SU-DHL-6 (cell line): ENCODE measurements at regions not wholly inside any gene's neighbourhood (a gene's known extent, or its start where the extent isn't known, plus 50 kb on each side); places are given as distances from the start of the nearest gene placed in this dataset.

Experiments used
- H2AFZ ChIP-seq: fragments of 200-600 bp; sonication (generic); 2 replicates; pipeline ENCODE4 v1.6.1; 2014; ENCODE audit warnings: low read depth, mild to moderate bottlenecking, moderate library complexity, mixed read lengths, antibody characterized with exemption, low read length; ENCODE audit not compliant: severe bottlenecking
- H3F3A ChIP-seq: fragments of 200-600 bp; shearing (Covaris generic); 2 replicates; pipeline ENCODE4 v1.6.0; 2016; ENCODE audit warnings: antibody characterized with exemption, mild to moderate bottlenecking; ENCODE audit not compliant: insufficient read depth
- H3K27ac ChIP-seq: fragments of 200-600 bp; sonication (generic); 2 replicates; pipeline ENCODE4 v1.5.1; 2016; ENCODE audit warnings: low read depth, mild to moderate bottlenecking, low read length, moderate library complexity, mixed read lengths
- H3K27me3 ChIP-seq: fragments of 200-600 bp; sonication (generic), shearing (Covaris generic); 2 replicates; pipeline ENCODE4 v1.6.0; 2014; ENCODE audit warnings: mild to moderate bottlenecking, low read length
- H3K36me3 ChIP-seq: fragments of 200-600 bp; sonication (generic); 2 replicates; pipeline ENCODE4 v1.6.1; 2014; ENCODE audit warnings: mild to moderate bottlenecking, low read length, mixed read lengths
- H3K4me2 ChIP-seq: fragments of 300-600, 200-600 bp; shearing (Covaris generic), sonication (generic); 2 replicates; pipeline ENCODE4 v1.6.0; 2014; ENCODE audit warnings: low read length, low read depth, mild to moderate bottlenecking; ENCODE audit not compliant: poor library complexity, severe bottlenecking
- H3K4me3 ChIP-seq: fragments of 200-600 bp; sonication (generic); 2 replicates; pipeline ENCODE4 v1.5.1; 2014; ENCODE audit warnings: antibody characterized with exemption, low read length, mild to moderate bottlenecking, mixed read lengths; ENCODE audit not compliant: insufficient read depth, poor library complexity, severe bottlenecking
- H3K79me2 ChIP-seq: fragments of 200-600 bp; sonication (generic); 2 replicates; pipeline ENCODE4 v1.6.1; 2014; ENCODE audit warnings: mild to moderate bottlenecking, low read length, moderate library complexity; ENCODE audit not compliant: insufficient read depth
- H3K9ac ChIP-seq: fragments of 200-600 bp; sonication (generic); 2 replicates; pipeline ENCODE4 v1.7.0; 2014; ENCODE audit warnings: mild to moderate bottlenecking, low read length
- H3K9me2 ChIP-seq: fragments of 200-600 bp; sonication (generic); replicated peaks from 2 replicates; pipeline ENCODE4 v1.6.1; 2014; ENCODE audit warnings: low read length; ENCODE audit not compliant: insufficient read depth
- H3K9me3 ChIP-seq: fragments of 200-600 bp; sonication (generic); 2 replicates; pipeline ENCODE4 v1.6.1; 2014; ENCODE audit warnings: low read length, mixed read lengths; ENCODE audit not compliant: insufficient read depth
- H4K20me1 ChIP-seq: fragments of 200-600 bp; sonication (generic); 2 replicates; pipeline ENCODE4 v1.6.1; 2014; ENCODE audit warnings: low read depth, mild to moderate bottlenecking, antibody characterized with exemption, low read length, moderate library complexity, mixed read lengths
- CTCF ChIP-seq: fragments of 200-600 bp; sonication (generic); IDR thresholded peaks from one replicate; pipeline ENCODE4 v1.5.1; 2017; ENCODE audit warnings: antibody characterized with exemption, mild to moderate bottlenecking, low read length, moderate library complexity; ENCODE audit not compliant: insufficient read depth, poor library complexity, severe bottlenecking
- EZH2phosphoT487 ChIP-seq: fragments of 200-600 bp; sonication (generic), shearing (Covaris generic); conservative IDR thresholded peaks from 2 replicates; pipeline ENCODE4 v1.6.1; 2018; ENCODE audit warnings: mild to moderate bottlenecking, antibody characterized with exemption, low read length, moderate library complexity, mixed read lengths

GRCh38 chr15:31248263-31248662 lies 78.4 kb upstream of the KLF13 start:
- Histone ChIP-seq H3K4me3 (no peak overlapping the region), H3K4me2 (no peak overlapping the region)

GRCh38 chr15:31248951-31249350 lies 77.7 kb upstream of the KLF13 start:
- no peaks in the 10 kb centered on the region for H4K20me1 ChIP-seq
- H3K9ac ChIP-seq, result no peak overlapping the region
- no peaks in the 10 kb centered on the region for H3F3A ChIP-seq
- H3K4me3 ChIP-seq, result no peak overlapping the region
- no peak overlapping the region for H2AFZ ChIP-seq
- no peaks in the 10 kb centered on the region for H3K27me3 ChIP-seq
- H3K79me2 ChIP-seq, result no peaks in the 10 kb centered on the region
- H3K27ac ChIP-seq, result no peak overlapping the region
- no peak for TF ChIP-seq CTCF
- no peak overlapping the region for H3K4me2 ChIP-seq
- H3K9me2 ChIP-seq, result no peaks in the 10 kb centered on the region
- no peaks in the 10 kb centered on the region for H3K36me3 ChIP-seq
- H3K9me3 ChIP-seq, result no peaks in the 10 kb centered on the region

More at GRCh38 chr15:31248263-31248662, 78.4 kb upstream of the KLF13 start:
- Histone ChIP-seq H3K79me2 (no peaks in the 10 kb centered on the region), H3K27ac (no peak overlapping the region), H3F3A (no peaks in the 10 kb centered on the region), H3K9ac (no peak overlapping the region), H3K36me3 (no peaks in the 10 kb centered on the region), H3K27me3 (no peaks in the 10 kb centered on the region), H2AFZ (no peak overlapping the region), H3K9me3 (no peaks in the 10 kb centered on the region), H4K20me1 (no peaks in the 10 kb centered on the region), H3K9me2 (no peaks in the 10 kb centered on the region)
- no peak for TF ChIP-seq CTCF
- TF ChIP-seq EZH2phosphoT487, result no peak

GRCh38 chr15:31250033-31250432 lies 76.6 kb upstream of the KLF13 start:
- Histone ChIP-seq H3K9me3 (no peaks in the 10 kb centered on the region), H3K79me2 (no peaks in the 10 kb centered on the region), H4K20me1 (no peaks in the 10 kb centered on the region), H3K9ac (no peak overlapping the region), H3K4me2 (no peak overlapping the region), H3K9me2 (no peaks in the 10 kb centered on the region), H3K36me3 (no peaks in the 10 kb centered on the region), H3K27me3 (no peaks in the 10 kb centered on the region), H3K27ac (no peak overlapping the region), H2AFZ (no peak overlapping the region), H3F3A (no peaks in the 10 kb centered on the region), H3K4me3 (no peak overlapping the region)
- TF ChIP-seq EZH2phosphoT487, result no peak
- TF ChIP-seq CTCF, result no peak

- Histone ChIP-seq H3K27me3 (no peaks in the 10 kb centered on the region), H3F3A (no peaks in the 10 kb centered on the region), H4K20me1 (no peaks in the 10 kb centered on the region), H3K9me3 (no peaks in the 10 kb centered on the region), H3K4me3 (no peak overlapping the region), H3K9ac (no peak overlapping the region), H3K36me3 (no peaks in the 10 kb centered on the region), H3K4me2 (no peak overlapping the region), H2AFZ (no peak overlapping the region), H3K79me2 (no peaks in the 10 kb centered on the region), H3K9me2 (no peaks in the 10 kb centered on the region), H3K27ac (no peak overlapping the region)
- TF ChIP-seq EZH2phosphoT487, result no peak
- TF ChIP-seq CTCF, result no peak
Observed at GRCh38 chr15:31251165-31251564, 75.5 kb upstream of the KLF13 start.
